Testis (tissue), 2 donors: ENCODE measurements at regions not wholly inside any gene's neighbourhood (a gene's known extent, or its start where the extent isn't known, plus 50 kb on each side); places are given as distances from the start of the nearest gene placed in this dataset.

ENCODE experiments used
- CTCF ChIP-seq, 3 experiments: fragments of 450-650 bp in 2 of 3; fragments of 200-600 bp in 1 of 3; sonication (generic) in 1 of 3; IDR thresholded peaks; one replicate each; pipeline ENCODE4 v1.5.1; 2016 to 2019; ENCODE audit warnings: antibody characterized with exemption in 3 of 3, mild to moderate bottlenecking in 2 of 3, moderate library complexity in 1 of 3
- POLR2A ChIP-seq: fragments of 450-650 bp; IDR thresholded peaks from one replicate; pipeline ENCODE4 v1.6.1; 2017; ENCODE audit warnings: antibody characterized with exemption, mild to moderate bottlenecking, moderate library complexity

GRCh38 chr13:33697926-33698325 is 120.0 kb upstream of the RFC3 start:
- TF ChIP-seq CTCF (IDR thresholded peaks at IDR 0.05) (no peak), POLR2A (no peak)
